ENCODE measurements at regions not wholly inside any gene's neighbourhood (a gene's known extent, or its start where the extent isn't known, plus 50 kb on each side); places are given as distances from the start of the nearest gene placed in this dataset.
A peak's percentile ranks its signal among the peaks of the same experiment; 100 is the strongest.

GRCh38 chr11:127249576-127249975, 249.0 kb upstream of the KIRREL3 start:
- no peak for DNase-seq (ENCODE audit: low read depth)

GRCh38 chr11:127248476-127248875, 247.9 kb upstream of the KIRREL3 start:
- DNase-seq (ENCODE audit: low read depth) = no peak

GRCh38 chr11:127247261-127247851, 246.8 kb upstream of the KIRREL3 start:
- DNase-seq (ENCODE audit: low read depth) = peak; percentile 41

GRCh38 chr11:127242676-127243075, 242.1 kb upstream of the KIRREL3 start:
- no peak for DNase-seq (ENCODE audit: low read depth)

GRCh38 chr11:127238321-127238720, 237.8 kb upstream of the KIRREL3 start:
- no peak for DNase-seq (ENCODE audit: low read depth)

- no peak for DNase-seq (ENCODE audit: low read depth)
These were observed 236.2 kb upstream of the KIRREL3 start for GRCh38 chr11:127236776-127237175.

- no peak for DNase-seq (ENCODE audit: low read depth)
These were observed 233.4 kb upstream of the KIRREL3 start for GRCh38 chr11:127233998-127234397.

- no peak for DNase-seq (ENCODE audit: low read depth)
These were observed 229.8 kb upstream of the KIRREL3 start for GRCh38 chr11:127230392-127230791.

GRCh38 chr11:127226949-127227348, 226.4 kb upstream of the KIRREL3 start:
- DNase-seq (ENCODE audit: low read depth) = no peak

GRCh38 chr11:127226380-127226779, 225.8 kb upstream of the KIRREL3 start:
- DNase-seq (ENCODE audit: low read depth) = no peak

GRCh38 chr11:127225619-127226018, 225.0 kb upstream of the KIRREL3 start:
- DNase-seq (ENCODE audit: low read depth) = no peak

GRCh38 chr11:127224276-127224675, 223.7 kb upstream of the KIRREL3 start:
- DNase-seq (ENCODE audit: low read depth) = no peak

- DNase-seq (ENCODE audit: low read depth) = no peak
These were observed 223.1 kb upstream of the KIRREL3 start for GRCh38 chr11:127223633-127224032.

GRCh38 chr11:127223026-127223425, 222.5 kb upstream of the KIRREL3 start:
- no peak for DNase-seq (ENCODE audit: low read depth)

- DNase-seq (ENCODE audit: low read depth) = no peak
These were observed 219.1 kb upstream of the KIRREL3 start for GRCh38 chr11:127219704-127220103.

- no peak for DNase-seq (ENCODE audit: low read depth)
These were observed 217.7 kb upstream of the KIRREL3 start for GRCh38 chr11:127218275-127218608.

GRCh38 chr11:127217452-127218274, 217.1 kb upstream of the KIRREL3 start:
- DNase-seq (ENCODE audit: low read depth) = no peak

- no peak for DNase-seq (ENCODE audit: low read depth)
These were observed 205.2 kb upstream of the KIRREL3 start for GRCh38 chr11:127205688-127206217.

GRCh38 chr11:127203490-127203889, 202.9 kb upstream of the KIRREL3 start:
- DNase-seq (ENCODE audit: low read depth) = no peak

GRCh38 chr11:127202105-127202504, 201.5 kb upstream of the KIRREL3 start:
- DNase-seq (ENCODE audit: low read depth) = no peak

GRCh38 chr11:127199306-127199801, 198.8 kb upstream of the KIRREL3 start:
- peak; percentile 29 for DNase-seq (ENCODE audit: low read depth)

- DNase-seq (ENCODE audit: low read depth) = no peak
These were observed 195.0 kb upstream of the KIRREL3 start for GRCh38 chr11:127195501-127196120.
